ENCODE measurements at regions not wholly inside any gene's neighbourhood (a gene's known extent, or its start where the extent isn't known, plus 50 kb on each side); places are given as distances from the start of the nearest gene placed in this dataset.

DNA sequence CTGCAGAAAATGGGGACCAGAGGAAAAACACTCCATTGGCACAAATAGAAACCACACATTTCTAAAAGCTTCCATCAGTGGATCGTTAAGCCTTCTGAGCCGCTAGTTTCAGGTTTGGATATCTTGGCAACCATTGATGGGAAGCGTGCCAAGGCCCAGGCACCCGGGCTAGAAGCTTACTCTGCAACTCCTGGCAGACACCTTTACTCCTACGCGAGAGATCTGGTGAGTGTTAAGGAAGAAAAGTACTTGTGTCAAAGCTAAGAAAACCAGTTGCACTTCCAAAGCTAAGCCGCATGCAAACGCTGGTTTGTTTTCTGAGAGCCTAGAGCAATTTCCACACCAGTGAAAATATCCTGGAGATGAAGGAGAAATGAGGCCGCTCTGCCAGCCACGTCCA lies 472.4 kb downstream of the PMP22 start:
- no peaks in the 10 kb centered on the region for H3K4me1 ChIP-seq (ENCODE audit: control insufficient read depth, insufficient read depth, low read depth, low read length)
- no peak overlapping the region for H2BK15ac ChIP-seq (ENCODE audit: low read depth, poor library complexity, severe bottlenecking)
- H3K79me1 ChIP-seq (replicated peaks; ENCODE audit: low read length, poor library complexity, severe bottlenecking) = no peaks in the 10 kb centered on the region
- no peaks in the 10 kb centered on the region for H3K36me3 ChIP-seq (ENCODE audit: control insufficient read depth in 1 of 2, insufficient read depth in 2 of 2, low read depth in 1 of 2, low read length in 2 of 2)
- no peak overlapping the region for H2BK120ac ChIP-seq (ENCODE audit: low read depth, low read length)
- no peak overlapping the region for H3K14ac ChIP-seq (ENCODE audit: low read length in 2 of 2)
- no peak overlapping the region for H4K8ac ChIP-seq (ENCODE audit: low read length)
- H3K4me3 ChIP-seq (ENCODE audit: insufficient read depth in 1 of 2, low read depth in 1 of 2, low read length in 2 of 2) = no peak overlapping the region
- H2AFZ ChIP-seq (ENCODE audit: low read depth, low read length) = no peak overlapping the region
- 88% methylated on average over 10 of the region's 10 CpGs for WGBS
- no peak overlapping the region for H2BK12ac ChIP-seq (ENCODE audit: low read length in 2 of 2)
- no peak overlapping the region for H3K23ac ChIP-seq (ENCODE audit: low read length in 2 of 2)
- H4K91ac ChIP-seq (ENCODE audit: low read length) = no peak overlapping the region
- no peak overlapping the region for H3K4ac ChIP-seq (ENCODE audit: low read depth in 1 of 2, low read length in 2 of 2)
- H3K27ac ChIP-seq (ENCODE audit: low read length, poor library complexity, severe bottlenecking) = no peak overlapping the region
- no peak for DNase-seq
- H3K18ac ChIP-seq (ENCODE audit: low read depth in 1 of 2, low read length in 2 of 2) = no peak overlapping the region
- H3K9ac ChIP-seq (ENCODE audit: low read length) = no peak overlapping the region
- no peaks in the 10 kb centered on the region for H3K27me3 ChIP-seq (ENCODE audit: control insufficient read depth in 1 of 2, insufficient read depth in 1 of 2, low read length in 2 of 2)
- no peaks in the 10 kb centered on the region for H3K9me3 ChIP-seq (ENCODE audit: control insufficient read depth, low read length)
- H2AK5ac ChIP-seq (ENCODE audit: low read length, severe bottlenecking) = no peak overlapping the region
- no peak overlapping the region for H2BK5ac ChIP-seq (ENCODE audit: low read depth, low read length, poor library complexity, severe bottlenecking)
- no peak overlapping the region for H3K4me2 ChIP-seq (ENCODE audit: low read length, poor library complexity, severe bottlenecking)

DNA sequence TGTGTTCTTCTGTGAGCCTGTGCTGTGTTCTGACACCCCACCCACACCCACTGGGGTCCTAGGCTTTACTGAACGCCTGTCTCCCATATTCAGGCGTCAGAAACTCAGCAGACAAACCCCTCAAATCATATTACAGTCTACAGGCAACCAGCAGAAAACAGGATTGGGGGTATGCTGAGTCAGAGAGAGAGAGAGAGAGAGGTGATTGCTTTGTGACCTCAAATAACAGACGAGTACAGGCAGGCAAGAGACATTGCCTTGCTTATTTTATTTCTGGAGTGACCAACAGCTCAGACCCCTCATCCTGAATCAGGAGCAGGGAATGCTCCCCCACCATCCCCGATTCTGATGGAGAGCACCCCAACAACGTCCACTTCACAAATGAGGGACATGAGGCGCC lies 473.9 kb downstream of the PMP22 start:
- H3K4me1 ChIP-seq (ENCODE audit: control insufficient read depth, insufficient read depth, low read depth, low read length) = no peaks in the 10 kb centered on the region
- no peaks in the 10 kb centered on the region for H3K9me3 ChIP-seq (ENCODE audit: control insufficient read depth, low read length)
- no peak overlapping the region for H3K4me2 ChIP-seq (ENCODE audit: low read length, poor library complexity, severe bottlenecking)
- no peak overlapping the region for H3K4ac ChIP-seq (ENCODE audit: low read depth in 1 of 2, low read length in 2 of 2)
- H3K4me3 ChIP-seq (ENCODE audit: insufficient read depth in 1 of 2, low read depth in 1 of 2, low read length in 2 of 2) = peak overlapping the region in 1 of 2 experiments; percentile 16
- H3K27ac ChIP-seq (ENCODE audit: low read length, poor library complexity, severe bottlenecking) = no peak overlapping the region
- H2BK120ac ChIP-seq (ENCODE audit: low read depth, low read length) = no peak overlapping the region
- peak overlapping the region in 1 of 2 experiments; percentile 18 for H3K18ac ChIP-seq (ENCODE audit: low read depth in 1 of 2, low read length in 2 of 2)
- no peak overlapping the region for H4K91ac ChIP-seq (ENCODE audit: low read length)
- H2BK5ac ChIP-seq (ENCODE audit: low read depth, low read length, poor library complexity, severe bottlenecking) = no peak overlapping the region
- H2BK15ac ChIP-seq (ENCODE audit: low read depth, poor library complexity, severe bottlenecking) = no peak overlapping the region
- no peak overlapping the region for H3K23ac ChIP-seq (ENCODE audit: low read length in 2 of 2)
- no peak for DNase-seq
- H2AFZ ChIP-seq (ENCODE audit: low read depth, low read length) = no peak overlapping the region
- no peaks in the 10 kb centered on the region for H3K27me3 ChIP-seq (ENCODE audit: control insufficient read depth in 1 of 2, insufficient read depth in 1 of 2, low read length in 2 of 2)
- H3K9ac ChIP-seq (ENCODE audit: low read length) = no peak overlapping the region
- H3K79me1 ChIP-seq (replicated peaks; ENCODE audit: low read length, poor library complexity, severe bottlenecking) = no peaks in the 10 kb centered on the region
- no peaks in the 10 kb centered on the region for H3K36me3 ChIP-seq (ENCODE audit: control insufficient read depth in 1 of 2, insufficient read depth in 2 of 2, low read depth in 1 of 2, low read length in 2 of 2)
- no peak overlapping the region for H3K14ac ChIP-seq (ENCODE audit: low read length in 2 of 2)
- H2AK5ac ChIP-seq (ENCODE audit: low read length, severe bottlenecking) = no peak overlapping the region
- WGBS = 74% methylated on average over 4 of the region's 6 CpGs
- H2BK12ac ChIP-seq (ENCODE audit: low read length in 2 of 2) = peak overlapping the region in 1 of 2 experiments; percentile 17
- H4K8ac ChIP-seq (ENCODE audit: low read length) = no peak overlapping the region

DNA sequence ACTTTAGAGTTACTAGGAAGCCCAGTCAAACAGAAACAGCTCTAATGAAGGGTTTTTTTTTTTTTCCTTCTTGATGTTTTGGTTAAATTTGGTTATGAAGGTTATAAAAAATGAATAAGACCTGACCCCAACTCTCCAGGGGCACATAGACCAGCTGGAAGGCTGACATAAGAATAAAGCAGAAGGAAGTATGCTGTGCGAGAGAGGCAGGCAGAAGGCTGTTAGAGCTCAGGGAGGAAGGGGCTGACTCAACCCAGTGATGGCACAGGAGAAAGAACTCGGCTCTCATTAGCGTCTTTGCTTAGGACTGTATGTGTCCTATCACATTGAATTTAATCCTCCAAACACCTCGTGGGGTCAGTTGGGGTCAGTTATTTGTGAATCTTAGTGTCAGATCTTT lies 474.6 kb downstream of the PMP22 start:
- H4K91ac ChIP-seq (ENCODE audit: low read length) = no peak overlapping the region
- WGBS = 45% methylated on average over 4 of the region's 4 CpGs
- no peak overlapping the region for H3K14ac ChIP-seq (ENCODE audit: low read length in 2 of 2)
- no peak overlapping the region for H2BK5ac ChIP-seq (ENCODE audit: low read depth, low read length, poor library complexity, severe bottlenecking)
- no peak overlapping the region for H3K27ac ChIP-seq (ENCODE audit: low read length, poor library complexity, severe bottlenecking)
- no peak overlapping the region for H4K8ac ChIP-seq (ENCODE audit: low read length)
- peak overlapping the region in 1 of 2 experiments; percentile 20 for H3K4me3 ChIP-seq (ENCODE audit: insufficient read depth in 1 of 2, low read depth in 1 of 2, low read length in 2 of 2)
- H3K9ac ChIP-seq (ENCODE audit: low read length) = peak overlapping the region; percentile 25
- no peak overlapping the region for H3K18ac ChIP-seq (ENCODE audit: low read depth in 1 of 2, low read length in 2 of 2)
- H3K79me1 ChIP-seq (replicated peaks; ENCODE audit: low read length, poor library complexity, severe bottlenecking) = no peaks in the 10 kb centered on the region
- H2BK12ac ChIP-seq (ENCODE audit: low read length in 2 of 2) = no peak overlapping the region
- H3K4ac ChIP-seq (ENCODE audit: low read depth in 1 of 2, low read length in 2 of 2) = no peak overlapping the region
- no peak overlapping the region for H2BK120ac ChIP-seq (ENCODE audit: low read depth, low read length)
- no peaks in the 10 kb centered on the region for H3K27me3 ChIP-seq (ENCODE audit: control insufficient read depth in 1 of 2, insufficient read depth in 1 of 2, low read length in 2 of 2)
- peak; percentile 18 for DNase-seq
- no peak overlapping the region for H3K4me2 ChIP-seq (ENCODE audit: low read length, poor library complexity, severe bottlenecking)
- no peak overlapping the region for H3K23ac ChIP-seq (ENCODE audit: low read length in 2 of 2)
- no peak overlapping the region for H2AFZ ChIP-seq (ENCODE audit: low read depth, low read length)
- no peaks in the 10 kb centered on the region for H3K9me3 ChIP-seq (ENCODE audit: control insufficient read depth, low read length)
- H2AK5ac ChIP-seq (ENCODE audit: low read length, severe bottlenecking) = no peak overlapping the region
- H3K36me3 ChIP-seq (ENCODE audit: control insufficient read depth in 1 of 2, insufficient read depth in 2 of 2, low read depth in 1 of 2, low read length in 2 of 2) = no peaks in the 10 kb centered on the region
- H3K4me1 ChIP-seq (ENCODE audit: control insufficient read depth, insufficient read depth, low read depth, low read length) = no peaks in the 10 kb centered on the region
- H2BK15ac ChIP-seq (ENCODE audit: low read depth, poor library complexity, severe bottlenecking) = no peak overlapping the region

DNA sequence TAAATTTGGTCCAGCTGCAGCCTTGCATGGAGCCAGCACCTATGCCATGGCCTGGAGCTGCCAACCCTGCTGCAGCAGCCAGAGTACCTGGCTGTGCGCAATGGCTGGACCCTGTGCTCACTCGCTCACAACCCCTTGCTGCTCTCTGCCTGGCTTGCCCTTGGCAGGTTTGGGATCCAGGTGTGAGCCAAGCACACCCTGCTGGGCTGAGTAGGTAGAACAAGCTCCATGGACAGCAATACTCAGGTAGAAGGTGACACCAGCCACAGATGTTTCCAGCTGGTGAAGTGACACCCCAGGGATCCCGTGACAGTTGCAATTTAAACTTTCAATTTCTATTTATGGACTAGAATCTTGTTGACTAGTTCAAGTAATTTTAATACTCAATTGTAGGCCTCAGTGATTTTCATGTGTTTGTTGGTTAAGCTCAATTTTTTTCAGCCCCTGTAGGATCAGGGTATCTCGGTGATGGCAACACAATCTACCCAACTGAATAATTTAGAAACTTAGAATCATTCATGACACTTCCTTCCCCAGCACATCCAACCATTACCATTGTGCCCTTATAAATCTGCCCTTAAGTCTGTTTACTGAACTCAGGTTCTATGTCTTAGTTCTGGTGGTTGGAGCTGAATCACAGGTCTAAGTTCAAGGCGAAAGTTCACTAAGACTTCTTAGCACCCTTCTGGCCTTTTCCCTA lies 480.0 kb downstream of the PMP22 start:
- H3K4me2 ChIP-seq (ENCODE audit: low read length, poor library complexity, severe bottlenecking) = no peak overlapping the region
- no peaks in the 10 kb centered on the region for H3K36me3 ChIP-seq (ENCODE audit: control insufficient read depth in 1 of 2, insufficient read depth in 2 of 2, low read depth in 1 of 2, low read length in 2 of 2)
- no peak overlapping the region for H2AK5ac ChIP-seq (ENCODE audit: low read length, severe bottlenecking)
- H3K18ac ChIP-seq (ENCODE audit: low read depth in 1 of 2, low read length in 2 of 2) = no peak overlapping the region
- no peak overlapping the region for H2BK5ac ChIP-seq (ENCODE audit: low read depth, low read length, poor library complexity, severe bottlenecking)
- H3K27me3 ChIP-seq (ENCODE audit: control insufficient read depth in 1 of 2, insufficient read depth in 1 of 2, low read length in 2 of 2) = no peaks in the 10 kb centered on the region
- no peak overlapping the region for H3K14ac ChIP-seq (ENCODE audit: low read length in 2 of 2)
- no peak overlapping the region for H4K8ac ChIP-seq (ENCODE audit: low read length)
- no peak overlapping the region for H2BK12ac ChIP-seq (ENCODE audit: low read length in 2 of 2)
- H2AFZ ChIP-seq (ENCODE audit: low read depth, low read length) = no peak overlapping the region
- no peak overlapping the region for H2BK120ac ChIP-seq (ENCODE audit: low read depth, low read length)
- no peak for DNase-seq
- no peak overlapping the region for H2BK15ac ChIP-seq (ENCODE audit: low read depth, poor library complexity, severe bottlenecking)
- H3K4me1 ChIP-seq (ENCODE audit: control insufficient read depth, insufficient read depth, low read depth, low read length) = no peaks in the 10 kb centered on the region
- no peak overlapping the region for H3K23ac ChIP-seq (ENCODE audit: low read length in 2 of 2)
- H3K27ac ChIP-seq (ENCODE audit: low read length, poor library complexity, severe bottlenecking) = no peak overlapping the region
- H3K4me3 ChIP-seq (ENCODE audit: insufficient read depth in 1 of 2, low read depth in 1 of 2, low read length in 2 of 2) = no peak overlapping the region
- no peaks in the 10 kb centered on the region for H3K9me3 ChIP-seq (ENCODE audit: control insufficient read depth, low read length)
- H3K9ac ChIP-seq (ENCODE audit: low read length) = no peak overlapping the region
- no peaks in the 10 kb centered on the region for H3K79me1 ChIP-seq (replicated peaks; ENCODE audit: low read length, poor library complexity, severe bottlenecking)
- no peak overlapping the region for H4K91ac ChIP-seq (ENCODE audit: low read length)
- H3K4ac ChIP-seq (ENCODE audit: low read depth in 1 of 2, low read length in 2 of 2) = no peak overlapping the region
- 92% methylated on average over 5 of the region's 5 CpGs for WGBS
